ENCODE measurements at regions not wholly inside any gene's neighbourhood (a gene's known extent, or its start where the extent isn't known, plus 50 kb on each side); places are given as distances from the start of the nearest gene placed in this dataset.

GRCh38 chr9:121601194-121601593, 50.2 kb upstream of the DAB2IP start:
- 46% methylated on average over 3 of the region's 3 CpGs for WGBS
- DNase-seq (ENCODE audit: low spot score), result no peak
- peak overlapping the region; percentile 79 to 88 for H3K27ac ChIP-seq (ENCODE audit: low read depth in 1 of 2, low read length in 2 of 2)
- TF ChIP-seq SP1 (IDR thresholded peaks at IDR 0.05), result peak; percentile 23
- peak; percentile 28 for TF ChIP-seq ATF3 (IDR thresholded peaks at IDR 0.05)
- TF ChIP-seq RAD21 (IDR thresholded peaks at IDR 0.05), result no peak
- TF ChIP-seq FOXA2 (IDR thresholded peaks at IDR 0.05), result no peak
- TF ChIP-seq CTCF (IDR thresholded peaks at IDR 0.05; ENCODE audit: low read depth, low read length, missing input control), result no peak
- TF ChIP-seq RXRA (IDR thresholded peaks at IDR 0.05), result peak; percentile 45 to 60
- TF ChIP-seq TAF1 (conservative IDR thresholded peaks at IDR 0.05), result no peak
- TF ChIP-seq MAX (IDR thresholded peaks at IDR 0.05), result no peak
- peak; percentile 34 to 62 for TF ChIP-seq HNF4A (conservative IDR thresholded peaks at IDR 0.05)
- TF ChIP-seq EGR1 (IDR thresholded peaks at IDR 0.05; ENCODE audit: low read depth in 2 of 2), result peak in 1 of 2 donors; percentile 29
- no peak for TF ChIP-seq NR2F2 (IDR thresholded peaks at IDR 0.05)
- TF ChIP-seq, protein P1, sequence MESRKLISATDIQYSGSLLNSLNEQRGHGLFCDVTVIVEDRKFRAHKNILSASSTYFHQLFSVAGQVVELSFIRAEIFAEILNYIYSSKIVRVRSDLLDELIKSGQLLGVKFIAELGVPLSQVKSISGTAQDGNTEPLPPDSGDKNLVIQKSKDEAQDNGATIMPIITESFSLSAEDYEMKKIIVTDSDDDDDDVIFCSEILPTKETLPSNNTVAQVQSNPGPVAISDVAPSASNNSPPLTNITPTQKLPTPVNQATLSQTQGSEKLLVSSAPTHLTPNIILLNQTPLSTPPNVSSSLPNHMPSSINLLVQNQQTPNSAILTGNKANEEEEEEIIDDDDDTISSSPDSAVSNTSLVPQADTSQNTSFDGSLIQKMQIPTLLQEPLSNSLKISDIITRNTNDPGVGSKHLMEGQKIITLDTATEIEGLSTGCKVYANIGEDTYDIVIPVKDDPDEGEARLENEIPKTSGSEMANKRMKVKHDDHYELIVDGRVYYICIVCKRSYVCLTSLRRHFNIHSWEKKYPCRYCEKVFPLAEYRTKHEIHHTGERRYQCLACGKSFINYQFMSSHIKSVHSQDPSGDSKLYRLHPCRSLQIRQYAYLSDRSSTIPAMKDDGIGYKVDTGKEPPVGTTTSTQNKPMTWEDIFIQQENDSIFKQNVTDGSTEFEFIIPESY (IDR thresholded peaks at IDR 0.05), result peak; percentile 34
- no peak for TF ChIP-seq FOXA1 (IDR thresholded peaks at IDR 0.05)
- TF ChIP-seq HNF4G (IDR thresholded peaks at IDR 0.05), result no peak
- TF ChIP-seq GABPA (IDR thresholded peaks at IDR 0.05 in 1 of 2, conservative IDR thresholded peaks at IDR 0.05 in 1 of 2), result no peak
- peak; percentile 36 for TF ChIP-seq YY1 (IDR thresholded peaks at IDR 0.05)
- TF ChIP-seq, protein P2, sequence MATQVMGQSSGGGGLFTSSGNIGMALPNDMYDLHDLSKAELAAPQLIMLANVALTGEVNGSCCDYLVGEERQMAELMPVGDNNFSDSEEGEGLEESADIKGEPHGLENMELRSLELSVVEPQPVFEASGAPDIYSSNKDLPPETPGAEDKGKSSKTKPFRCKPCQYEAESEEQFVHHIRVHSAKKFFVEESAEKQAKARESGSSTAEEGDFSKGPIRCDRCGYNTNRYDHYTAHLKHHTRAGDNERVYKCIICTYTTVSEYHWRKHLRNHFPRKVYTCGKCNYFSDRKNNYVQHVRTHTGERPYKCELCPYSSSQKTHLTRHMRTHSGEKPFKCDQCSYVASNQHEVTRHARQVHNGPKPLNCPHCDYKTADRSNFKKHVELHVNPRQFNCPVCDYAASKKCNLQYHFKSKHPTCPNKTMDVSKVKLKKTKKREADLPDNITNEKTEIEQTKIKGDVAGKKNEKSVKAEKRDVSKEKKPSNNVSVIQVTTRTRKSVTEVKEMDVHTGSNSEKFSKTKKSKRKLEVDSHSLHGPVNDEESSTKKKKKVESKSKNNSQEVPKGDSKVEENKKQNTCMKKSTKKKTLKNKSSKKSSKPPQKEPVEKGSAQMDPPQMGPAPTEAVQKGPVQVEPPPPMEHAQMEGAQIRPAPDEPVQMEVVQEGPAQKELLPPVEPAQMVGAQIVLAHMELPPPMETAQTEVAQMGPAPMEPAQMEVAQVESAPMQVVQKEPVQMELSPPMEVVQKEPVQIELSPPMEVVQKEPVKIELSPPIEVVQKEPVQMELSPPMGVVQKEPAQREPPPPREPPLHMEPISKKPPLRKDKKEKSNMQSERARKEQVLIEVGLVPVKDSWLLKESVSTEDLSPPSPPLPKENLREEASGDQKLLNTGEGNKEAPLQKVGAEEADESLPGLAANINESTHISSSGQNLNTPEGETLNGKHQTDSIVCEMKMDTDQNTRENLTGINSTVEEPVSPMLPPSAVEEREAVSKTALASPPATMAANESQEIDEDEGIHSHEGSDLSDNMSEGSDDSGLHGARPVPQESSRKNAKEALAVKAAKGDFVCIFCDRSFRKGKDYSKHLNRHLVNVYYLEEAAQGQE (IDR thresholded peaks at IDR 0.05), result no peak
- TF ChIP-seq JUND (IDR thresholded peaks at IDR 0.05), result peak in 1 of 2 donors; percentile 39
- H3K4me1 ChIP-seq (ENCODE audit: control insufficient read depth in 4 of 4, insufficient read depth in 4 of 4, low read length in 3 of 4), result peaks cover 4 to 40% (median 27%) of the 10 kb centered on the region in 4 donors
- no peaks in the 10 kb centered on the region for H3K27me3 ChIP-seq (ENCODE audit: control insufficient read depth in 4 of 4, insufficient read depth in 4 of 4, low read length in 3 of 4)
- no peaks in the 10 kb centered on the region for H3K9me3 ChIP-seq (ENCODE audit: control insufficient read depth in 4 of 4, low read length in 3 of 4)
- H3K4me3 ChIP-seq (ENCODE audit: low read depth in 1 of 3, low read length in 3 of 3), result no peak overlapping the region
- no peaks in the 10 kb centered on the region for H3K36me3 ChIP-seq (ENCODE audit: control insufficient read depth in 4 of 4, insufficient read depth in 3 of 4, low read depth in 1 of 4, low read length in 3 of 4)
- peak overlapping the region in 1 of 2 donors; percentile 33 for H3K9ac ChIP-seq (ENCODE audit: low read depth in 1 of 2, low read length in 2 of 2)

All from liver (tissue), 8 donors.